PC-9 (cell line): ENCODE measurements at regions not wholly inside any gene's neighbourhood (a gene's known extent, or its start where the extent isn't known, plus 50 kb on each side); places are given as distances from the start of the nearest gene placed in this dataset.
"Not testable (repeated sequence)": the region's sequence is repeated elsewhere in the genome, so short reads cannot be mapped to it uniquely, and the experiment has no call there.

Experiments used
- BruUV-seq: library from RNA; stranded (reverse); fragments of 400-500 nt; replicated peaks from 2 replicates; lab custom pipeline; 2021; lab: Mats Ljungman, UMichigan
- CTCF ChIA-PET: fragments of 300-600 bp; sonication (Branson Sonifier 250); formaldehyde crosslinking; loops from one replicate; lab custom pipeline; 2022; ENCODE audit warnings: antibody characterized with exemption; lab: Charles Lee
- POLR2A ChIA-PET: fragments of 300-600 bp; sonication (Branson Sonifier 250); formaldehyde crosslinking; loops from one replicate; lab custom pipeline; 2022; ENCODE audit warnings: antibody characterized with exemption; ENCODE audit not compliant: unreplicated experiment; lab: Charles Lee
- DNase-seq, 2 experiments: peaks; one replicate each; pipeline versions ENCODE4 v3.0.0 to v3.0.0-alpha.2; 2015 to 2022; ENCODE audit warnings: mixed read lengths in 1 of 2
- H2AFZ ChIP-seq: fragments of 200-600 bp; sonication (generic); 2 replicates; pipeline ENCODE4 v1.8.1; 2017; ENCODE audit warnings: antibody characterized with exemption
- H3F3A ChIP-seq: fragments of 200-600 bp; sonication (generic); 2 replicates; pipeline ENCODE4 v1.8.1; 2017; ENCODE audit warnings: antibody characterized with exemption, mild to moderate bottlenecking, low read depth; ENCODE audit not compliant: insufficient read depth
- H3K27ac ChIP-seq: fragments of 200-600 bp; sonication (generic); 2 replicates; pipeline ENCODE4 v1.6.1; 2016; ENCODE audit warnings: mixed run types
- H3K27me3 ChIP-seq: fragments of 200-600 bp; sonication (generic); 2 replicates; pipeline ENCODE4 v1.6.1; 2016; ENCODE audit warnings: low read depth, mixed run types; ENCODE audit not compliant: insufficient read depth
- H3K36me3 ChIP-seq: fragments of 200-600 bp; sonication (generic); 2 replicates; pipeline ENCODE4 v1.6.1; 2016; ENCODE audit warnings: low read depth, mixed run types
- H3K4me1 ChIP-seq: fragments of 200-600 bp; sonication (generic); replicated peaks from 2 replicates; pipeline ENCODE4 v1.6.1; 2016; ENCODE audit warnings: mixed run types; ENCODE audit not compliant: insufficient read depth
- H3K4me2 ChIP-seq: fragments of 200-600 bp; sonication (generic); 2 replicates; pipeline ENCODE4 v1.6.1; 2017; ENCODE audit warnings: mixed run types
- H3K4me3 ChIP-seq: fragments of 200-600 bp; sonication (generic); 2 replicates; pipeline ENCODE4 v1.6.1; 2016; ENCODE audit warnings: mixed run types
- H3K79me2 ChIP-seq: fragments of 200-600 bp; sonication (generic); 2 replicates; pipeline ENCODE4 v1.6.1; 2017; ENCODE audit warnings: low read depth, mixed run types
- H3K9me2 ChIP-seq: fragments of 200-600 bp; sonication (generic); 2 replicates; pipeline ENCODE4 v1.8.1; 2017; ENCODE audit warnings: mild to moderate bottlenecking; ENCODE audit not compliant: insufficient read depth
- H3K9me3 ChIP-seq: fragments of 200-600 bp; sonication (generic); 2 replicates; pipeline ENCODE4 v1.8.1; 2016; ENCODE audit warnings: low read depth; ENCODE audit not compliant: insufficient read depth
- H4K20me1 ChIP-seq: fragments of 200-600 bp; sonication (generic); 2 replicates; pipeline ENCODE4 v1.8.1; 2017; ENCODE audit not compliant: insufficient read depth
- CTCF ChIP-seq: fragments of 200-600 bp; sonication (generic); conservative IDR thresholded peaks from 2 replicates; pipeline ENCODE4 v1.6.1; 2017; ENCODE audit warnings: mixed run types, antibody characterized with exemption, mild to moderate bottlenecking, moderate library complexity
- EZH2 ChIP-seq: fragments of 200-600 bp; sonication (generic); IDR thresholded peaks from 2 replicates; pipeline ENCODE4 v1.8.0; 2017; ENCODE audit warnings: antibody characterized with exemption, low read depth
- intact Hi-C: fragments of 100-400 bp; cut with micrococcal nuclease; formaldehyde crosslinking; loops from one replicate; pipeline ENCODE4 v1.10.0; 2022; ENCODE audit not compliant: unreplicated experiment

DNA sequence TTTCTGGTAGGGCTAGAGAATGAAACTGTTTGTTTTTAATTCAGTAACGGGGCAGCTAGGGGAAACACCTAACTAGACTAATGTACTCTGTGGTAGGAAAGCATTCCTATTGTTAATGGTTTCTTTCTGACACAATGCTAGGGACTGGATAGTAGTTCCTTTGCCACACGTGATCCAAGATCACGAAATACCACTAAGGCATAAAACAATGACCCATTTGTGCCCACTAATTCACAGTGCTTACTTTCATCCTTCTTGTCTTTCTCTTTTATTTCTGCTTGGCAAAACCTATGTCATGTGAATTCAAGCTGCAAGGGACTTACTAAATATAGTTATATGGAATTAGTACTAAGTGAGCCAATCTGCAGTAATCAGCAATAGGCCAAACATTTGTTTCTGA, 834.1 kb upstream of the SLITRK6 start:
- H3K4me2 ChIP-seq = no peak overlapping the region
- no peaks in the 10 kb centered on the region for H3K9me2 ChIP-seq
- no peak overlapping the region for H3K4me3 ChIP-seq
- no TSS peak for BruUV-seq
- POLR2A ChIA-PET = no interaction called here
- H4K20me1 ChIP-seq = no peaks in the 10 kb centered on the region
- no peaks in the 10 kb centered on the region for H3K27me3 ChIP-seq
- H3K9me3 ChIP-seq = no peaks in the 10 kb centered on the region
- H3K79me2 ChIP-seq = no peaks in the 10 kb centered on the region
- H3K4me1 ChIP-seq = no peaks in the 10 kb centered on the region
- H3F3A ChIP-seq = no peaks in the 10 kb centered on the region
- no peak for DNase-seq
- no peak overlapping the region for H3K27ac ChIP-seq
- intact Hi-C loops = no loop called here
- no peaks in the 10 kb centered on the region for H3K36me3 ChIP-seq
- TF ChIP-seq EZH2 (no peak), CTCF (no peak)
- CTCF ChIA-PET = no interaction called here
- H2AFZ ChIP-seq = no peak overlapping the region

DNA sequence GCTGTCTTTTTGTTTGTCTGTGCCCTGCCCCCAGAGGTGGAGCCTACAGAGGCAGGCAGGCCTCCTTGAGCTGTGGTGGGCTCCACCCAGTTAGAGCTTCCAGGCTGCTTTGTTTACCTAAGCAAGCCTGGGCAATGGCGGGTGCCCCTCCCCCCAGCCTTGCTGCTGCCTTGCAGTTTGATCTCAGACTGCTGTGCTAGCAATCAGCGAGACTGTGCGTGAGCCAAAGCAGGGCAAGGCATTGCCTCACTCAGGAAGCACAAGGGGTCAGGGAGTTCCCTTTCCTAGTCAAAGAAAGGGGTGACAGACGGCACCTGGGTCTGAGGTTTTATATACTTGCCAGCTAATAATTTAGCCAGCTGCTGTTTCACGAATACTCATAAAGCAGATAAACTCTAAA, 852.0 kb upstream of the SLITRK6 start:
- H4K20me1 ChIP-seq, CTCF ChIA-PET, POLR2A ChIA-PET, H3K4me1 ChIP-seq, H2AFZ ChIP-seq, H3K27ac ChIP-seq, H3K4me3 ChIP-seq, DNase-seq, H3K4me2 ChIP-seq, H3K79me2 ChIP-seq, H3K9me3 ChIP-seq, intact Hi-C loops, H3K9me2 ChIP-seq, H3K27me3 ChIP-seq, H3F3A ChIP-seq, H3K36me3 ChIP-seq, BruUV-seq: not testable (repeated sequence)

GRCh38 chr13:86653009-86653408, 853.8 kb upstream of the SLITRK6 start:
- Histone ChIP-seq H3K4me1 (no peaks in the 10 kb centered on the region), H3K27ac (no peak overlapping the region), H3K4me3 (no peak overlapping the region), H3F3A (no peaks in the 10 kb centered on the region), H3K9me2 (no peaks in the 10 kb centered on the region), H3K4me2 (no peak overlapping the region), H3K36me3 (no peaks in the 10 kb centered on the region), H3K27me3 (no peaks in the 10 kb centered on the region), H3K9me3 (no peaks in the 10 kb centered on the region), H2AFZ (no peak overlapping the region), H3K79me2 (no peaks in the 10 kb centered on the region), H4K20me1 (no peaks in the 10 kb centered on the region)
- ChIA-PET CTCF (no interaction called here), POLR2A (no interaction called here)
- intact Hi-C loops = no loop called here
- TF ChIP-seq CTCF (no peak), EZH2 (no peak)
- BruUV-seq = no TSS peak
- DNase-seq = no peak

DNA sequence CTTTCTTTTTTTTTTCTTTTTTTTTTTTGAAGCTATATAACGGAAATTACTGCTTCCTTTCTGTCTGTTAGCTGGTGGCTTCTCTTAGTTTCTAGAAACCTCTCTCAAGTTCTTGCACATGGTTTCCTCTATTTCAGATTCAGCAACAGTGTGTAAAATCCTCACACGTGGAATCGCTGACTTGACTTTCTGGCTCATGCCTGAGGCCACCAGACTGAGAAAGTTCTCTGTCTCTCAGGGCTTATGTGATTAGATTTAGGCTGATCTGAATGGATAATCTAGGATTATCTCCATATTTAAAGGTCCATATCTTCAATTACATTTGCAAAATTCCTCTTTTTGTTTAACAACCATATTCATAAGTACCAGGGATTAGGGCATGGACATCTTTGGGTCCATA, 856.3 kb upstream of the SLITRK6 start:
- Histone ChIP-seq H3K9me2 (no peaks in the 10 kb centered on the region), H3K4me2 (no peak overlapping the region), H3F3A (no peaks in the 10 kb centered on the region), H3K4me3 (no peak overlapping the region), H3K36me3 (no peaks in the 10 kb centered on the region), H3K4me1 (no peaks in the 10 kb centered on the region), H3K79me2 (no peaks in the 10 kb centered on the region), H3K27ac (no peak overlapping the region), H4K20me1 (no peaks in the 10 kb centered on the region), H3K27me3 (no peaks in the 10 kb centered on the region), H2AFZ (no peak overlapping the region), H3K9me3 (no peaks in the 10 kb centered on the region)
- no TSS peak for BruUV-seq
- no peak for DNase-seq
- ChIA-PET CTCF (no interaction called here), POLR2A (no interaction called here)
- intact Hi-C loops = no loop called here
- TF ChIP-seq EZH2 = no peak
- no peak for TF ChIP-seq CTCF
